KOPT-K1 (cell line): ENCODE measurements at regions not wholly inside any gene's neighbourhood (a gene's known extent, or its start where the extent isn't known, plus 50 kb on each side); places are given as distances from the start of the nearest gene placed in this dataset.
"Not testable (repeated sequence)": the region's sequence is repeated elsewhere in the genome, so short reads cannot be mapped to it uniquely, and the experiment has no call there.

Experiments used
- H3K27ac ChIP-seq: fragments of 200-600 bp; sonication (generic); 2 replicates; pipeline ENCODE4 v1.5.1; 2016; ENCODE audit warnings: antibody characterized with exemption, mild to moderate bottlenecking, low read depth, low read length; ENCODE audit not compliant: poor library complexity, severe bottlenecking
- H3K36me3 ChIP-seq: fragments of 200-600 bp; sonication (generic); 2 replicates; pipeline ENCODE4 v1.5.1; 2017; ENCODE audit warnings: antibody characterized with exemption, mild to moderate bottlenecking, low read length, moderate library complexity; ENCODE audit not compliant: insufficient read depth
- H3K9me3 ChIP-seq: fragments of 200-600 bp; sonication (generic); 2 replicates; pipeline ENCODE4 v1.5.1; 2017; ENCODE audit warnings: antibody characterized with exemption, low read length, mild to moderate bottlenecking; ENCODE audit not compliant: insufficient read depth, poor library complexity, severe bottlenecking

DNA sequence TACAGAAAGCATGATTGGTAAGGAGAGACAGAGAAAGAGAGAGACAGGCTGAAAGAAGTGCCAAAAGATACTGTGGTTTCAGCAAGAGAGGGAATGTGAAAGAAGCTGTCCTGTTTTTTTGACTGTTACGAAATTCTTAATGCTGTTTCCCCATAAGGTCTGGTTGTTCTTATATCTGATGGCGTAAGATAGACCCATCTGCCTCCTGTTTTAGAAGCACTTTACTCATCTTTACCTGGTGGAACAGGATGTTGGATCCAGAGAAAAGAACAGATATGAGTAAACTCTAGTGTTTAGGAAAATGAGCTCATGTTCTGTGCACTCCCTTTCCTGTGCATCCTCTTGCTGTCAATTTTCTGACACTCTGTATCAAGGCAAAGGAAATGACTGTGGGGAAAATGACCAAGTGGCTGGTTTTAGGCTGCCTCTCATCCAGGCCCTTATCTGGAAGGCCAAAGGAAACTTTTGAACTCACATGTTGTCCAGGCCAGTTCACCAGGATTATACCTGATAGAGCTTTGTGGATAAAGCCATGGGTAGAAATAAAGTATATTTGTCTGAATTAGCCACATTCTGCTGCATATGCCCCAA, 311.7 kb upstream of the HTR2C start:
- H3K9me3 ChIP-seq = no peaks in the 10 kb centered on the region

DNA sequence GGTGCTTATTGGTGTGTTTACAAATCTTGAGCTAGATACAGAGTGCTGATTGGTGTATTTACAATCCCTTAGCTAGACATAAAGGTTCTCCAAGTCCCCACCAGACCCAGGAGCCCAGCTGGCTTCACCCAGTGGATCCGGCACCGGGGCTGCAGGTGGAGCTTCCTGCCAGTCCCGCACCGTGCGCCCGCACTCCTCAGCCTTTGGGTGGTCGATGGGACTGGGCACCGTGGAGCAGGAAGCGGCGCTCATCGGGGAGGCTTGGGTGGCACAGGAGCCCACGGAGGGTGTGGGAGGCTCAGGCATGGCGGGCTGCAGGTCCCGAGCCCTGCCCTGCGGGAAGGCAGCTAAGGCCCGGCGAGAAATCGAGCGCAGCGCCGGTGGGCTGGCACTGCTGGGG, 313.5 kb upstream of the HTR2C start:
- not testable (repeated sequence) for H3K36me3 ChIP-seq, H3K27ac ChIP-seq, H3K9me3 ChIP-seq

More for the DNA sequence above, 311.7 kb upstream of the HTR2C start:
- H3K36me3 ChIP-seq = no peaks in the 10 kb centered on the region
- no peak overlapping the region for H3K27ac ChIP-seq

DNA sequence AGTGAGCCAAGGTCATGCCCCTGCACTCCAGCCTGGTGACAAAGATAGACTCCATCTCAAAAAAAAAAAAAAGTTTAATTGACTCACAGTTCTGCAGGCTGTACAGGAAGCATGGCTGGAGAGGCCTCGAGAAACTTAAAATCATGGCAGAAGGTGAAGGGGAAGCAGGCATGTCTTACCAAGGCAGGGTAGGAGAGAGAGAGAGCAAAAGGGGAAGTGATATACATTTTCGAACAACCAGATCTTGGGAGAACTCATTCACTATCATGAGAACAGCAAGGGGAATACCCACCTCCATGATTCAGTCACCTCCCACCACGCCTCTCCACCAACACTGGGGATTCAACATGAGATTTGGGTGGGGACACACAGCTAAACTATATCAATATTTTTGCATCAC, 315.2 kb upstream of the HTR2C start:
- Histone ChIP-seq H3K27ac (no peak overlapping the region), H3K36me3 (no peaks in the 10 kb centered on the region), H3K9me3 (no peaks in the 10 kb centered on the region)

DNA sequence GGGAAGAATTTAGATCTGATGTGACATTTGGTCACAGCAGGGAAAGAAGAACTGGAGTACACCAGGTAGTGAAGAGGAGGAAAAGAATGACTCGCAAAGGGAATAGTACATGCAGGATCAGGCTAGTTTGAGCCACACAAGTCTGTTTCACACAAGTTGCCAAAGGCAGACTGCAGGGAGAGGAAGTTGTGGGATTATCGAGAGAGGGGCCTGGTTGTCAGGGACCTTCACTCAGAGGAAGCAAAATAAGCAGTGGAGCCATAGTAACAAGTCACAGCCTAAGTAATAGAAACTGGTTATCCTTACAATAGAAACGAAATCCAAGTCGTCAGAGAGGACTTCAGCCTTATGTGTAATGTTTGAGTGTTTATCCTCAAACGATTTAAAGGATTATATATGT, 316.7 kb upstream of the HTR2C start:
- Histone ChIP-seq H3K36me3 (no peaks in the 10 kb centered on the region), H3K27ac (no peak overlapping the region), H3K9me3 (no peaks in the 10 kb centered on the region)

DNA sequence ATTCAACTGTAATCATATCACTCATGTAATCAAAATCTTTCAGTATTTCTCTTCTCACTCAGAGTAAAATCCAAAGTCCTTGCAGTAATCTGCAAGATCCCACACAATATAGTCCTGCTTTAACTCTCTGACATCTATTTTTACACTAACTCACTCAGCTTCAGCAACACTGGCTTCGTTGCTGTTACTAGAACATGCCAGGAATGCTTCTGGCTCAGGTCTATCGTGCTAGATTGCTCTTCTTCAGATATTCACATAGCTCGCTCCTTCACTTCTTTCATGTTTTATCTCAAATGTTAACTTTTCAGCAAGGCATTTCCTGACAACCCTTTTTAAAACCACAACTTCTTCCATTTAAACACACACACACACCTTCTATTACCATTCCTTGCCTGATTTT, 331.7 kb upstream of the HTR2C start:
- no peak overlapping the region for H3K27ac ChIP-seq
- no peaks in the 10 kb centered on the region for H3K9me3 ChIP-seq
- no peaks in the 10 kb centered on the region for H3K36me3 ChIP-seq

DNA sequence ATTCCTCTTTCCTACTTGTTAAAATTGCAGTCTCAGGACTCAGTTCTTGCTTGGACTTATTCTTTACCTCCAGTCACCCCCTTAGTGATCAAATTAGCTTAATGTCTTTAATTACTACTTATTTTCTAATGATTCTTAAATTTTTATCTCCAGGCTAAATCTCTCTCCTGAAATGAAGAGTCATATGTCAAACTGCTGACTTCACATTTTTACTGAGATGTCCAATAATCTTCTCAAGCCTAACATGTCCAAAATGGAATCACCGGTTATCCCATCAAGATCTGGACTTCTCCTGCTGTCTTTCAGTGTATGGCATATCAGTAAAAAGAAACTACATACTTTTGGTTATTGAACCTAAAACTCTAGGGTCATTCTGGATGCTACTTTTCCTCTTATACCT, 332.3 kb upstream of the HTR2C start:
- Histone ChIP-seq H3K9me3 (no peaks in the 10 kb centered on the region), H3K27ac (no peak overlapping the region)

DNA sequence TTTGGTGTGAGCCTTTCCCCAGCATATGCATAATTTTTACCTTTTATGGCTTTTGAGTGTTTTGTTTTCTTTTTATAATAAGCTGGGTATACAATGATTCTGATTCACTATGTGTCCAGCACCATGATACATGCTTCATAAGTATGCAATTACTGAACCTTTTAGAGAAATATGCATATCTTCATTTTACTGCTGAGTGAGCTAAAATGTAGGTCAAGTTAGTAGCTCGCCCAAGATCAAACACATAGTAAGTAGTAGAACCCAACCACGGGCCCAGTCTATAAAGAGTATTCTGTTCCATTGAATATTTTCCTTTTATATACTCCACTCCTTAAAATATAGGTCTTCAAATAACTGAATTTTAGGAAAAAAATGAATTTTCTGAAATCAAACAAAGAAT, 362.4 kb upstream of the HTR2C start:
- no peaks in the 10 kb centered on the region for H3K9me3 ChIP-seq
- no peak overlapping the region for H3K27ac ChIP-seq
- H3K36me3 ChIP-seq = no peaks in the 10 kb centered on the region

More for the DNA sequence above, 332.3 kb upstream of the HTR2C start:
- no peaks in the 10 kb centered on the region for H3K36me3 ChIP-seq

DNA sequence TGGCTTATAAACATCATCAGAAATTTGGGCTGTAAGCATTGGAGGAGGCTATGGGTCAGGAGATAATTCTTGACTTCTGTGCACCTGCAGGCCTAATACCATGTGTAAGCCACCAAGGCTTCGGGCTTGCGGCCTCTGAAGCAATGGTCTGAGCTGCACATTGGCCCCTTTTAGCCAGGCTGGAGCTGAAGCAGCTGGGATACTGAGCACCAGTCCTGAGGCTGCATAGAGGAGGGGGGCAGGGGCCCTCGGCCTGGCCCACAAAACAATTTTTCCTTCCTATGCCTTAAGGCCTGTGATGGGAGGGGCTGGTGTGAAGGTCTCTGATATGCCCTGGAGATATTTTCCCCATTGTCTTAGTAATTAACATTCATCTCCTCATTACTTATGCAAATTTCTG, 373.0 kb upstream of the HTR2C start:
- Histone ChIP-seq H3K27ac (no peak overlapping the region), H3K9me3 (no peaks in the 10 kb centered on the region), H3K36me3 (no peaks in the 10 kb centered on the region)

DNA sequence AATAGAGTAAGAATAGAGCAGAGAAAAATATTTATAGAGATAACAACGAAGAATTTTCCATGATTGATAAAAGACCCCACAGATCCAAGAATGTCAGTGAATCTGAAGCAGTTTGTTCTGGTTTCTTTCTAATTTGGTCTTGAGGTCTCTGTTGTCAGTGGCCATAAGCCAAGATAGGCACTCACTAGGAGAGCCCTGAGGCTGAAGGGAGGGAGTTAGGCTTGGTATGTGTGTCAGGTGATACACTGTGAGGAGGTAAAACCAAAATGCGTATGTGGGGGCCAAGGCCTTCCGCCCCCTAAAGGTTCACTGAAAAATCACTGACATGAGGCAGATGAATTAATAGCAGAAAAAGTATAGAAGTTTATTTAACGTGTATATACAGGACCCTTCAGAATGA, 382.3 kb upstream of the HTR2C start:
- no peaks in the 10 kb centered on the region for H3K36me3 ChIP-seq
- H3K27ac ChIP-seq = no peak overlapping the region
- no peaks in the 10 kb centered on the region for H3K9me3 ChIP-seq

DNA sequence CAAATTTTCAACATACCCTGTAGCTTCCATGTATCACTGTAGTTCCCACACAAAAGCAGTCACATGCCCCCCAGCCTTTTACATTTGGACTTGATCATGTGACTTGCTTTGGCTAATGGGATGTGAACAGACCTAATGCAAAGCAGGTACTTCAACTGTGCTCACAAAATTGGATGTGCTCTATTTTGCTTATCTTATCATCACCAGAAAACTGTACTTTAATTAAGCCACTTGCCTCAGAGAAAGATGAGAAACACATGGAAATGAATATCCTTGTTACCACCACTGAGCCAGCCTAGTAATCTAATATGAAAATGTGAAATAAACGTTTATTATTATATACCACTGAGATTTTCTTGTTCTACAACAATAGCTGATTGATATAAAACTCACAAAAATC, 402.7 kb upstream of the HTR2C start:
- no peak overlapping the region for H3K27ac ChIP-seq
- no peaks in the 10 kb centered on the region for H3K9me3 ChIP-seq
- H3K36me3 ChIP-seq = no peaks in the 10 kb centered on the region

DNA sequence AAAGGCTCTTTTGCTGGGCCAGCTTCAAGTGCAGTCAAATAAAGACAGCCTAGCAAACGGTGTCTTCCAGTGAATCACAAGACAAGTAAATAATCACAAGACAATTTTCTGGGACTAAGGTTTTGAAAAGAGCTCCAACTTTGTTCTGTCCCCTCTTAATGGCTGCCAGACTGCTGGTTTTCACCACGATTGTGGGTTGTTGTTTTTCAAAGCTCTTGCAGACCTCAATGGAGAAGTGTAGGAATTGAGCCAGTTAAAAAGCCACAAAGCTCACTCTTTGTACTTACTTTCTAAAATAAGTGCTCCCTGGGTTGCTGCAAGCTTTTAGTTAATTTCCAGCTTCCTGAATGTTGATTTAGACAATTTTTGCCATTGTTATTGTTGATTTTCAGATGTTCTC, 405.8 kb upstream of the HTR2C start:
- no peak overlapping the region for H3K27ac ChIP-seq
- no peaks in the 10 kb centered on the region for H3K9me3 ChIP-seq
- no peaks in the 10 kb centered on the region for H3K36me3 ChIP-seq

DNA sequence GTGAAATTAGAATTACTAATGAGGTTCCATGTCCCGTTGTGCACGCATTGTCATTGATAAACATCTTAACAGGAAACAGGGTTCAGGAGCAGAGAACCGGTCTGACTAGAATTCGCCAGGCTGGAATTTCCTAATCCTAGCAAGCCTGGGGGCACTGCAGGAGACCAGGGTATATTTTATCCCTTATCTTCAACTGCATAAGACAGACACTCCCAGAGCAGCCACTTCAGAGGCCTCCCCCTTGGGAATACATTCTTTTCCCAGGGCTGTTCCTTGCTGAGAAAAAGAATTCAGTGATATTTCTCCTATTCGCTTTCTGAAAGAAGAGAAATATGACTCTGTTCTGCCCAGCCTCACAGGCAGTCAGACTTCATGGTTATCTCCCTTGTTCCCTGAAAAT, 416.6 kb upstream of the HTR2C start:
- H3K9me3 ChIP-seq, H3K27ac ChIP-seq, H3K36me3 ChIP-seq: not testable (repeated sequence)

DNA sequence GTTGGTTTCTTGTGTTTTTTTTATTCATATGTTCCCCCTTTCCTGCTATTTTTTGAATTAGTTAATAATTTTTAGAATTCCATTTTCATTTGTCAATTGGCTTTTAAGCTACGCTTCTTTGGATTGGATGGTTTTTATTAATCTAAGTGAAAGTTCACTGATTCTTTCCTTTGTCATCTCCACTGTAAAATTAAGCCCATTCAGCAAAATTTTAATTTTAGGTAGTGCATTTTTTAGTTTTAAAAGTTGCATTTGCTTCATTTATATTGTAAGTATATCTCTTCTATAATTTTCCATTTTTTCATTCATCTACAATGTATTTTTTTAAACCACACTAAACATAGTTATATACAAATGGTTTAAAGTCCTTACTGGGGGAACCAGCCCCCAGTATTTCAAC, 417.3 kb upstream of the HTR2C start:
- H3K27ac ChIP-seq = no peak overlapping the region
- H3K36me3 ChIP-seq = no peaks in the 10 kb centered on the region
- H3K9me3 ChIP-seq = no peaks in the 10 kb centered on the region

DNA sequence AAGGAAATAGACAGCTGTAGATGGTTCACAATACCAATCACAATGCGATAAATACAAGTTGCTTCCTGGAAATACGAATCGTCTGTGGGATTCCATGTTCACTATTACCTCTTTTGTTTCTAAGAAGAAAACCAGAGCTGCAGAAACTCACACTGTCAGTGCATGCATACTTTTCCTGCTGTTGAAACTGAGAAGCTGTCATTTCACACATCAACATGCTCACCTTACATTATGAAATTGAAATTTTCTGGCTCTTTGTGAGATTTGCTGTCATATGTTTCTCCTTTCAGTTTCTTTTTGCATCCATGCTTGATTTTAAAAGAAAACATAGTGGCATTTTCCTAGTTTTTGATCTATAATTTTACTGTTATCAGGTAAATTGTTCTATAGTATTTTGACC, 418.3 kb upstream of the HTR2C start:
- Histone ChIP-seq H3K27ac (no peak overlapping the region), H3K9me3 (no peaks in the 10 kb centered on the region), H3K36me3 (no peaks in the 10 kb centered on the region)

DNA sequence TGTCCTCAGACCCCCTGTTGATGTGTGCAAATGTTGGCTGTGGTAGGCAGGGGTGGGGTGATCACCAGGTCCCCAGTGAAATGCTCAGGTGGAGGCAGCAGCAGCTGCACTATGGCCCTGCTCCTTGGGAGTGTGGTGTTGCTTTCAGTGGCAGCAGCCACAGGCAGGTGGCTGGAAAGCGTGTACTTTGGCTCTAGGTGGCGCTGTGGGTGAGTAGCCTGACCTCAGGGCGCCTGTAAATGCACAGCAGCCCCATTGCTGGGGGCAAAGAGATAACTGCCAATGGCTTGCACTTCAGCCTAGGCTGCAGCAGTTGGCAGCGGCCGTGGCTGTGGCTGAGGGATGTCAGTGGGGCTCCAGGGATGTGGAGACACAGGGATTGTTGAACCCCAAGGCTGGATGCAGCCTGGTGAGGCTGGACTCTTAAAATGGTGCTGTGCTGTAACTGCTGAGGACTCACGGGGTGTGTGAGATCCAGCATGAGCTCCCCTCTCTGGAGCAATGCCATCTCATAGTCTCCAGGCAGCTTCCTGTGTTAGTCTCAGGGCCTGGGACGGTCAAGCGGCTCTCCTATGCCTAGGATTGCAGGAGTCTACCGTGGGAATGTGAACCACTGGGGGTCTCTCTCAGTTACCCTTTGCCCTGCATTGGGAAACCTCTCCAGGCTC, 421.7 kb upstream of the HTR2C start:
- no peaks in the 10 kb centered on the region for H3K36me3 ChIP-seq
- no peak overlapping the region for H3K27ac ChIP-seq
- no peaks in the 10 kb centered on the region for H3K9me3 ChIP-seq

DNA sequence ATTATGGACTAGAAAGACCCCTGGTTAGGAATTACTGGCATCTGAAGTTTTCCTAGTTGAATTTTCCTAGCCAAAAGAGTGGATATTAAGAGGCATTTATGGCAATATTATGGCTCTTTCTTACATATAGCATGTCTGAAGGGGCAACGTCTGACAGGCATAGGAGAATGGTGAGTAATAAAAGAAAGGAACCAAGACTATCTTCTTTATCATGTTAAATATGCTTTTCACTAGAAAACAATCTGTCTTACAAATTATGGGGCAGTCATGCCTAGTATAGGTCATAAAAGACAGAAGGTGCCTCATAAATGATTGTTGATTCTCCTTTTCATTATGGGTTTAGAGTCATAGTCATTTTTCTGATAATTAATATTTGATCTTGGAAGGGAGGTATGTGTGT, 431.1 kb upstream of the HTR2C start:
- H3K9me3 ChIP-seq = no peaks in the 10 kb centered on the region
- H3K27ac ChIP-seq = no peak overlapping the region
- no peaks in the 10 kb centered on the region for H3K36me3 ChIP-seq
